Panc1 (cell line): ENCODE measurements at regions not wholly inside any gene's neighbourhood (a gene's known extent, or its start where the extent isn't known, plus 50 kb on each side); places are given as distances from the start of the nearest gene placed in this dataset.
A peak's percentile ranks its signal among the peaks of the same experiment; 100 is the strongest.

ENCODE experiments used
- ATAC-seq: fragments of 200-7000 bp; cut with Tn5 transposase; 2 replicates; pipeline ENCODE4 v1.9.1; 2020; ENCODE audit warnings: mild to moderate bottlenecking, moderate library complexity
- BruUV-seq: library from RNA; stranded (reverse); fragments of 400-500 nt; replicated peaks from 2 replicates; lab custom pipeline; 2021; lab: Mats Ljungman, UMichigan
- CTCF ChIA-PET: fragments of 300-600 bp; sonication (Branson Sonifier 250); formaldehyde crosslinking; loops from one replicate; lab custom pipeline; 2022; ENCODE audit warnings: antibody characterized with exemption; lab: Charles Lee
- POLR2A ChIA-PET: fragments of 300-600 bp; sonication (Branson Sonifier 250); formaldehyde crosslinking; loops from one replicate; lab custom pipeline; 2022; ENCODE audit warnings: antibody characterized with exemption; lab: Charles Lee
- DNase-seq: peaks from one replicate; pipeline ENCODE4 v3.0.0-alpha.2; 2010; ENCODE audit warnings: low read depth, low spot score
- H3K27ac ChIP-seq: 2 replicates; pipeline ENCODE4 v1.5.1; 2011; ENCODE audit warnings: mild to moderate bottlenecking, low read length, inconsistent platforms
- H3K27me3 ChIP-seq: fragments of 200-500 bp; sonication (Bioruptor generic); 2 replicates; pipeline ENCODE4 v1.6.0; 2014; ENCODE audit warnings: low read length, inconsistent platforms; ENCODE audit not compliant: control insufficient read depth, insufficient read depth
- H3K36me3 ChIP-seq: fragments of 200-500 bp; sonication (Bioruptor generic); 2 replicates; pipeline ENCODE4 v1.5.1; 2014; ENCODE audit warnings: inconsistent platforms, mild to moderate bottlenecking, low read length, moderate library complexity; ENCODE audit not compliant: control insufficient read depth, insufficient read depth
- H3K4me1 ChIP-seq: 2 replicates; pipeline ENCODE4 v1.5.1; 2011; ENCODE audit warnings: inconsistent platforms, mild to moderate bottlenecking, low read length, moderate library complexity; ENCODE audit not compliant: control insufficient read depth, insufficient read depth
- H3K4me3 ChIP-seq, 2 experiments: 2 replicates each; pipeline ENCODE4 v1.5.1; 2011 to 2012; ENCODE audit warnings: low read depth in 2 of 2, low read length in 2 of 2, mild to moderate bottlenecking in 2 of 2, inconsistent platforms in 1 of 2, moderate library complexity in 1 of 2
- H3K9me3 ChIP-seq: fragments of 200-500 bp; sonication (Bioruptor generic); 2 replicates; pipeline ENCODE4 v1.5.1; 2014; ENCODE audit warnings: low read depth, mild to moderate bottlenecking, inconsistent platforms, low read length, moderate library complexity; ENCODE audit not compliant: control insufficient read depth, insufficient read depth
- CTCF ChIP-seq: fragments of 450-650 bp; IDR thresholded peaks from 2 replicates; pipeline ENCODE4 v1.5.1; 2017; ENCODE audit warnings: mild to moderate bottlenecking
- POLR2AphosphoS5 ChIP-seq: IDR thresholded peaks from 2 replicates; pipeline ENCODE4 v1.6.1; 2012; ENCODE audit warnings: mild to moderate bottlenecking, low read depth, low read length, moderate library complexity
- SIN3A ChIP-seq: IDR thresholded peaks from 2 replicates; pipeline ENCODE4 v1.6.1; 2012; ENCODE audit warnings: low read depth, mild to moderate bottlenecking, low read length, moderate library complexity, borderline replicate concordance; ENCODE audit not compliant: insufficient read depth
- TCF7L2 ChIP-seq: IDR thresholded peaks from 2 replicates; pipeline ENCODE4 v1.6.1; 2011; ENCODE audit warnings: mild to moderate bottlenecking, low read depth, low read length, inconsistent platforms
- in situ Hi-C: cut with HindIII; loops from 2 replicates; pipeline ENCODE4 v1.10.0; 2016; ENCODE audit warnings: low sequenced_read_pairs, low pct_unique_long_range_greater_than_20kb
- intact Hi-C: fragments of 100-400 bp; cut with micrococcal nuclease; formaldehyde crosslinking; loops from one replicate; pipeline ENCODE4 v1.10.0; 2022; ENCODE audit not compliant: unreplicated experiment
- TF ChIP-seq, protein P1 (sequence below), 2 experiments: IDR thresholded peaks; 2 replicates each; pipeline ENCODE4 v1.6.1; 2011 to 2012; ENCODE audit warnings: low read depth in 2 of 2, control low read depth in 1 of 2, low read length in 1 of 2, mild to moderate bottlenecking in 1 of 2, moderate library complexity in 1 of 2; ENCODE audit not compliant: insufficient read depth in 1 of 2

GRCh38 chr4:158020176-158020575, 152.6 kb downstream of the GASK1B start:
- intact Hi-C loops = no loop called here
- Histone ChIP-seq H3K27ac (peak overlapping the region; percentile 66), H3K4me3 (no peak overlapping the region), H3K9me3 (no peaks in the 10 kb centered on the region), H3K4me1 (no peaks in the 10 kb centered on the region; the same call in 1 of the 2 replicates), H3K36me3 (no peaks in the 10 kb centered on the region), H3K27me3 (no peaks in the 10 kb centered on the region)
- no TSS peak for BruUV-seq
- ATAC-seq = peak; percentile 83
- no peak for DNase-seq
- CTCF ChIA-PET = no interaction called here
- POLR2A ChIA-PET = no interaction called here
- TF ChIP-seq CTCF (no peak), SIN3A (no peak), TCF7L2 (no peak), POLR2AphosphoS5 (no peak)
- TF ChIP-seq, protein P1, sequence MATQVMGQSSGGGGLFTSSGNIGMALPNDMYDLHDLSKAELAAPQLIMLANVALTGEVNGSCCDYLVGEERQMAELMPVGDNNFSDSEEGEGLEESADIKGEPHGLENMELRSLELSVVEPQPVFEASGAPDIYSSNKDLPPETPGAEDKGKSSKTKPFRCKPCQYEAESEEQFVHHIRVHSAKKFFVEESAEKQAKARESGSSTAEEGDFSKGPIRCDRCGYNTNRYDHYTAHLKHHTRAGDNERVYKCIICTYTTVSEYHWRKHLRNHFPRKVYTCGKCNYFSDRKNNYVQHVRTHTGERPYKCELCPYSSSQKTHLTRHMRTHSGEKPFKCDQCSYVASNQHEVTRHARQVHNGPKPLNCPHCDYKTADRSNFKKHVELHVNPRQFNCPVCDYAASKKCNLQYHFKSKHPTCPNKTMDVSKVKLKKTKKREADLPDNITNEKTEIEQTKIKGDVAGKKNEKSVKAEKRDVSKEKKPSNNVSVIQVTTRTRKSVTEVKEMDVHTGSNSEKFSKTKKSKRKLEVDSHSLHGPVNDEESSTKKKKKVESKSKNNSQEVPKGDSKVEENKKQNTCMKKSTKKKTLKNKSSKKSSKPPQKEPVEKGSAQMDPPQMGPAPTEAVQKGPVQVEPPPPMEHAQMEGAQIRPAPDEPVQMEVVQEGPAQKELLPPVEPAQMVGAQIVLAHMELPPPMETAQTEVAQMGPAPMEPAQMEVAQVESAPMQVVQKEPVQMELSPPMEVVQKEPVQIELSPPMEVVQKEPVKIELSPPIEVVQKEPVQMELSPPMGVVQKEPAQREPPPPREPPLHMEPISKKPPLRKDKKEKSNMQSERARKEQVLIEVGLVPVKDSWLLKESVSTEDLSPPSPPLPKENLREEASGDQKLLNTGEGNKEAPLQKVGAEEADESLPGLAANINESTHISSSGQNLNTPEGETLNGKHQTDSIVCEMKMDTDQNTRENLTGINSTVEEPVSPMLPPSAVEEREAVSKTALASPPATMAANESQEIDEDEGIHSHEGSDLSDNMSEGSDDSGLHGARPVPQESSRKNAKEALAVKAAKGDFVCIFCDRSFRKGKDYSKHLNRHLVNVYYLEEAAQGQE (IDR thresholded peaks at IDR 0.05; ENCODE audit: insufficient read depth in 1 of 2, low read depth in 2 of 2, low read length in 1 of 2) = no peak
- in situ Hi-C loops = no loop called here

DNA sequence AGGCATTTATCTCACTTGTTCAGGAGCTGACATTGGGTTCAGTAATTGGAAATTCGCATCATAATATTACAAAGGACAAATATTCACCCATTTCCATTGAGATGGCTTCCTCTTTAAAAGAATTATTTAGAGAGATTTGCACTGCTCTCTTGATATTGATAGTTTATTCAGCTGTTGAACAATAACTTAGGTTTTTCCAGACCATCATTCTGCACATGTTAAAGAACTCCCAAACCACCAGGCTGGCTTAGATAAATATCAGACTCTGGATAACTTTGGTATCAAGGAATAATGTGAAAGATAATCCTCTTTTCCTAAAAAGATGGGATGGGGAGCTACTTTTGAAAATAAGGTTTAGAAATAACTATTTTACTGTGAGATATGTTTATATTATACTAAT, 154.0 kb downstream of the GASK1B start:
- Histone ChIP-seq H3K4me1 (no peaks in the 10 kb centered on the region; the same call in 1 of the 2 replicates), H3K9me3 (no peaks in the 10 kb centered on the region), H3K36me3 (no peaks in the 10 kb centered on the region), H3K27ac (no peak overlapping the region; the same call in 1 of the 2 replicates), H3K4me3 (no peak overlapping the region), H3K27me3 (no peaks in the 10 kb centered on the region)
- no peak for TF ChIP-seq SIN3A
- TF ChIP-seq, protein P1 (IDR thresholded peaks at IDR 0.05; ENCODE audit: insufficient read depth in 1 of 2, low read depth in 2 of 2, low read length in 1 of 2) = no peak
- no peak for TF ChIP-seq TCF7L2
- no peak for TF ChIP-seq CTCF
- no peak for TF ChIP-seq POLR2AphosphoS5
- ATAC-seq (no peak), DNase-seq (no peak)
- BruUV-seq = no TSS peak
- intact Hi-C loops = no loop called here
- in situ Hi-C loops = no loop called here
- ChIA-PET CTCF (no interaction called here), POLR2A (no interaction called here)
